K562 (cell line): ENCODE measurements at regions not wholly inside any gene's neighbourhood (a gene's known extent, or its start where the extent isn't known, plus 50 kb on each side); places are given as distances from the start of the nearest gene placed in this dataset.

ENCODE experiments used
- CBFB ChIP-seq: sonication (generic); formaldehyde crosslinking; IDR thresholded peaks from 2 replicates; pipeline ENCODE4 v1.4.0; 2020; ENCODE audit warnings: mild to moderate bottlenecking, missing genetic modification reagents
- GATAD2A ChIP-seq: fragments of 450-650 bp; IDR thresholded peaks from 2 replicates; pipeline ENCODE4 v1.6.1; 2017
- HINFP ChIP-seq: fragments of 450-650 bp; conservative IDR thresholded peaks from 2 replicates; pipeline ENCODE4 v1.6.1; 2016; ENCODE audit warnings: missing genetic modification characterization, low read depth, mild to moderate bottlenecking, control low read depth, missing compliant biosample characterization
- MAX ChIP-seq: sonication (generic); formaldehyde crosslinking; IDR thresholded peaks from 2 replicates; pipeline ENCODE4 v1.9.0; 2022; ENCODE audit warnings: mild to moderate bottlenecking, missing genetic modification reagents
- MAZ ChIP-seq, 2 experiments: fragments of 450-650 bp in 1 of 2; sonication (generic) in 1 of 2; formaldehyde crosslinking; IDR thresholded peaks in 1 of 2; conservative IDR thresholded peaks in 1 of 2; 2 replicates each; pipeline versions ENCODE4 v1.4.0 to v1.5.0; 2020; ENCODE audit warnings: mild to moderate bottlenecking in 1 of 2, missing genetic modification reagents in 1 of 2
- NFIC ChIP-seq: fragments of 450-650 bp; IDR thresholded peaks from 2 replicates; pipeline ENCODE4 v1.6.1; 2017; ENCODE audit warnings: mild to moderate bottlenecking, inconsistent platforms
- PKNOX1 ChIP-seq: fragments of 450-650 bp; IDR thresholded peaks from 2 replicates; pipeline ENCODE4 v1.6.1; 2016
- POLR2A ChIP-seq: fragments of 450-650 bp; conservative IDR thresholded peaks from 2 replicates; pipeline ENCODE4 v1.6.1; 2016
- SREBF1 ChIP-seq: fragments of 150-350 bp; IDR thresholded peaks from 2 replicates; pipeline ENCODE4 v1.6.1; 2014; ENCODE audit warnings: antibody characterized with exemption, low read depth, low read length, borderline replicate concordance
- ZBTB34 ChIP-seq: fragments of 250-450 bp; sonication (Bioruptor Pico); IDR thresholded peaks from 2 replicates; pipeline ENCODE4 v1.8.0; 2021; ENCODE audit warnings: mild to moderate bottlenecking, moderate library complexity
- ZNF398 ChIP-seq: fragments of 250-450 bp; sonication (Bioruptor Pico); IDR thresholded peaks from 2 replicates; pipeline ENCODE4 v1.8.0; 2021; ENCODE audit warnings: moderate library complexity, mild to moderate bottlenecking, inconsistent platforms

- TF ChIP-seq GATAD2A (no peak), PKNOX1 (no peak), ZNF398 (no peak), POLR2A (no peak), SREBF1 (no peak), MAZ (CRISPR knock-in tag; conservative IDR thresholded peaks at IDR 0.05 in 1 of 2, IDR thresholded peaks at IDR 0.05 in 1 of 2) (no peak), CBFB (CRISPR knock-in tag) (no peak), NFIC (no peak), HINFP (no peak), ZBTB34 (CRISPR knock-in tag) (no peak), MAX (CRISPR knock-in tag) (no peak)
These were observed 1325.5 kb downstream of the XPNPEP1 start for GRCh38 chr10:108597657-108598319.
